ENCODE measurements at regions not wholly inside any gene's neighbourhood (a gene's known extent, or its start where the extent isn't known, plus 50 kb on each side); places are given as distances from the start of the nearest gene placed in this dataset.

DNA sequence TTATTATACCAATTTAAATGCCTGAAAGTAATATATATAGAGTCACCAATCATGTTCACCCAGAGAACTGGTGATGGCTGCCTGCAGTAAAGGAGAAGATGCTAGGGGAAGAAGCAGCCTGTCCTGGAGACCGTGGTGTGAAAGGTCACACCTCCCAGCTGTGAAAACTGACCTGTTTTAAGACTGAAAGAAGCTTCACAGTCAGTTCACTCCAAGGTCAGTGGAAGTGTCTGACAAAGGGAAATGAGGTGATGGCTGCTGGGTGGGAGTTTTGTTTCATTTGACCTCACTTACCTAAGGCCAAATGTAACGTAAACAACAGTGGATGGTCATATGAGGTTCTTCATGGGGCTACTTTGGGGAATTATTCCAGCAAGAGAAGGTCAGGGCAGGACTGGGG is 352.1 kb upstream of the GATB start:
- ChIA-PET POLR2A (no interaction called here), CTCF (no interaction called here)
- Histone ChIP-seq H3K36me3 (ENCODE audit: control insufficient read depth in 2 of 2, insufficient read depth in 1 of 2, low read length in 2 of 2) (no peaks in the 10 kb centered on the region), H3K4me3 (ENCODE audit: low read depth, low read length) (no peak overlapping the region), H3K9me3 (ENCODE audit: control insufficient read depth, insufficient read depth, low read depth, low read length) (no peaks in the 10 kb centered on the region), H3K4me1 (ENCODE audit: control insufficient read depth, insufficient read depth, low read length) (no peaks in the 10 kb centered on the region), H3K27ac (ENCODE audit: extremely low read depth, low read depth, low read length) (no peak overlapping the region)
- TF ChIP-seq ZNF843 (tag by site-specific recombination; IDR thresholded peaks at IDR 0.05), result no peak
- TF ChIP-seq ZNF514 (tag by site-specific recombination; IDR thresholded peaks at IDR 0.05), result no peak
- TF ChIP-seq SCRT2 (tag by site-specific recombination; IDR thresholded peaks at IDR 0.05), result no peak
- TF ChIP-seq ZNF280C (tag by site-specific recombination; IDR thresholded peaks at IDR 0.05), result no peak
- no peak for TF ChIP-seq ZNF324 (tag by site-specific recombination; IDR thresholded peaks at IDR 0.05)
- no peak for TF ChIP-seq ZNF174 (tag by site-specific recombination; IDR thresholded peaks at IDR 0.05)
- TF ChIP-seq, protein P1, sequence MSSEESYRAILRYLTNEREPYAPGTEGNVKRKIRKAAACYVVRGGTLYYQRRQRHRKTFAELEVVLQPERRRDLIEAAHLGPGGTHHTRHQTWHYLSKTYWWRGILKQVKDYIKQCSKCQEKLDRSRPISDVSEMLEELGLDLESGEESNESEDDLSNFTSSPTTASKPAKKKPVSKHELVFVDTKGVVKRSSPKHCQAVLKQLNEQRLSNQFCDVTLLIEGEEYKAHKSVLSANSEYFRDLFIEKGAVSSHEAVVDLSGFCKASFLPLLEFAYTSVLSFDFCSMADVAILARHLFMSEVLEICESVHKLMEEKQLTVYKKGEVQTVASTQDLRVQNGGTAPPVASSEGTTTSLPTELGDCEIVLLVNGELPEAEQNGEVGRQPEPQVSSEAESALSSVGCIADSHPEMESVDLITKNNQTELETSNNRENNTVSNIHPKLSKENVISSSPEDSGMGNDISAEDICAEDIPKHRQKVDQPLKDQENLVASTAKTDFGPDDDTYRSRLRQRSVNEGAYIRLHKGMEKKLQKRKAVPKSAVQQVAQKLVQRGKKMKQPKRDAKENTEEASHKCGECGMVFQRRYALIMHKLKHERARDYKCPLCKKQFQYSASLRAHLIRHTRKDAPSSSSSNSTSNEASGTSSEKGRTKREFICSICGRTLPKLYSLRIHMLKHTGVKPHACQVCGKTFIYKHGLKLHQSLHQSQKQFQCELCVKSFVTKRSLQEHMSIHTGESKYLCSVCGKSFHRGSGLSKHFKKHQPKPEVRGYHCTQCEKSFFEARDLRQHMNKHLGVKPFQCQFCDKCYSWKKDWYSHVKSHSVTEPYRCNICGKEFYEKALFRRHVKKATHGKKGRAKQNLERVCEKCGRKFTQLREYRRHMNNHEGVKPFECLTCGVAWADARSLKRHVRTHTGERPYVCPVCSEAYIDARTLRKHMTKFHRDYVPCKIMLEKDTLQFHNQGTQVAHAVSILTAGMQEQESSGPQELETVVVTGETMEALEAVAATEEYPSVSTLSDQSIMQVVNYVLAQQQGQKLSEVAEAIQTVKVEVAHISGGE (tag by site-specific recombination; conservative IDR thresholded peaks at IDR 0.05; ENCODE audit: low read depth), result no peak
- TF ChIP-seq ZNF280D (tag by site-specific recombination; IDR thresholded peaks at IDR 0.05), result no peak
- TF ChIP-seq ZNF223 (tag by site-specific recombination; IDR thresholded peaks at IDR 0.05), result no peak
- TF ChIP-seq BCL6B (tag by site-specific recombination; IDR thresholded peaks at IDR 0.05), result no peak
- TF ChIP-seq, protein P2, sequence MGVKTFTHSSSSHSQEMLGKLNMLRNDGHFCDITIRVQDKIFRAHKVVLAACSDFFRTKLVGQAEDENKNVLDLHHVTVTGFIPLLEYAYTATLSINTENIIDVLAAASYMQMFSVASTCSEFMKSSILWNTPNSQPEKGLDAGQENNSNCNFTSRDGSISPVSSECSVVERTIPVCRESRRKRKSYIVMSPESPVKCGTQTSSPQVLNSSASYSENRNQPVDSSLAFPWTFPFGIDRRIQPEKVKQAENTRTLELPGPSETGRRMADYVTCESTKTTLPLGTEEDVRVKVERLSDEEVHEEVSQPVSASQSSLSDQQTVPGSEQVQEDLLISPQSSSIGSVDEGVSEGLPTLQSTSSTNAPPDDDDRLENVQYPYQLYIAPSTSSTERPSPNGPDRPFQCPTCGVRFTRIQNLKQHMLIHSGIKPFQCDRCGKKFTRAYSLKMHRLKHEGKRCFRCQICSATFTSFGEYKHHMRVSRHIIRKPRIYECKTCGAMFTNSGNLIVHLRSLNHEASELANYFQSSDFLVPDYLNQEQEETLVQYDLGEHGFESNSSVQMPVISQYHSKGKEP (tag by site-specific recombination; IDR thresholded peaks at IDR 0.05), result no peak
- TF ChIP-seq BCL11B (tag by site-specific recombination; IDR thresholded peaks at IDR 0.05; ENCODE audit: low read depth), result no peak
- TF ChIP-seq TCF7L2 (IDR thresholded peaks at IDR 0.05; ENCODE audit: borderline replicate concordance, low read depth, low read length), result no peak

- H3K4me1 ChIP-seq (ENCODE audit: control insufficient read depth, insufficient read depth, low read length), result no peaks in the 10 kb centered on the region
- CTCF ChIA-PET, result no interaction called here
- no peak overlapping the region for H3K4me3 ChIP-seq (ENCODE audit: low read depth, low read length)
- POLR2A ChIA-PET, result no interaction called here
- no peaks in the 10 kb centered on the region for H3K36me3 ChIP-seq (ENCODE audit: control insufficient read depth in 2 of 2, insufficient read depth in 1 of 2, low read length in 2 of 2)
- H3K27ac ChIP-seq (ENCODE audit: extremely low read depth, low read depth, low read length), result no peak overlapping the region
- no peaks in the 10 kb centered on the region for H3K9me3 ChIP-seq (ENCODE audit: control insufficient read depth, insufficient read depth, low read depth, low read length)
- no peak for TF ChIP-seq PRDM4 (tag by site-specific recombination; IDR thresholded peaks at IDR 0.05)
- TF ChIP-seq ZNF544 (tag by site-specific recombination; IDR thresholded peaks at IDR 0.05), result no peak
- TF ChIP-seq ZNF530 (tag by site-specific recombination; IDR thresholded peaks at IDR 0.05; ENCODE audit: low read depth), result no peak
- no peak for TF ChIP-seq ZNF629 (tag by site-specific recombination; IDR thresholded peaks at IDR 0.05)
- TF ChIP-seq ZNF654 (tag by site-specific recombination; IDR thresholded peaks at IDR 0.05; ENCODE audit: low read depth), result no peak
- no peak for TF ChIP-seq GLIS2 (tag by site-specific recombination; IDR thresholded peaks at IDR 0.05)
Measured at GRCh38 chr4:152112190-152112589, 351.4 kb upstream of the GATB start.
